SK-N-SH (cell line): ENCODE measurements at regions not wholly inside any gene's neighbourhood (a gene's known extent, or its start where the extent isn't known, plus 50 kb on each side); places are given as distances from the start of the nearest gene placed in this dataset.

Experiments
- CTCF ChIA-PET: fragments of 300-600, 350-600 bp; formaldehyde crosslinking; extraction: SDS; loops from one replicate; lab custom pipeline; 2021; lab: Yijun Ruan, JAX
- POLR2A ChIA-PET: fragments of 350-600 bp; sonication (Branson Sonifier 250); formaldehyde crosslinking; extraction: SDS; loops from one replicate; lab custom pipeline; 2020; ENCODE audit warnings: antibody characterized with exemption, inconsistent platforms; lab: Yijun Ruan, JAX
- DNase-seq: peaks from one replicate; pipeline ENCODE4 v3.0.0; 2012
- H2AFZ ChIP-seq: fragments of 200-600 bp; sonication (generic); 2 replicates; pipeline ENCODE4 v1.8.1; 2016; ENCODE audit warnings: antibody characterized with exemption, mild to moderate bottlenecking, low read depth
- H3F3A ChIP-seq: fragments of 200-600 bp; sonication (generic); replicated peaks from 2 replicates; pipeline ENCODE3; 2016; ENCODE audit warnings: antibody characterized with exemption, mild to moderate bottlenecking; ENCODE audit not compliant: insufficient read depth
- H3K27ac ChIP-seq, 2 experiments: fragments of 200-500 bp in 1 of 2; fragments of 200-600 bp in 1 of 2; sonication (Bioruptor generic) in 1 of 2; sonication (generic), shearing (Covaris generic) in 1 of 2; 2 replicates each; pipeline versions ENCODE4 v1.5.1 to v1.6.1; 2014 to 2016; ENCODE audit warnings: low read depth in 2 of 2, inconsistent platforms in 1 of 2, low read length in 1 of 2, mild to moderate bottlenecking in 1 of 2, mixed read lengths in 1 of 2
- H3K27me3 ChIP-seq: fragments of 200-600 bp; sonication (generic), shearing (Covaris generic); 2 replicates; pipeline ENCODE4 v1.6.1; 2016; ENCODE audit warnings: mixed run types; ENCODE audit not compliant: insufficient read depth
- H3K36me3 ChIP-seq, 2 experiments: fragments of 200-500 bp in 1 of 2; fragments of 200-600 bp in 1 of 2; sonication (Bioruptor generic) in 1 of 2; sonication (generic) in 1 of 2; replicated peaks in 1 of 2; 2 replicates each; pipeline versions ENCODE3 to v1.5.1; 2014 to 2016; ENCODE audit warnings: low read length in 1 of 2, mild to moderate bottlenecking in 1 of 2; ENCODE audit not compliant: insufficient read depth in 2 of 2, control insufficient read depth in 1 of 2
- H3K4me1 ChIP-seq, 2 experiments: fragments of 200-500 bp in 1 of 2; fragments of 200-600 bp in 1 of 2; sonication (Bioruptor generic) in 1 of 2; sonication (generic), shearing (Covaris generic) in 1 of 2; 2 replicates each; pipeline versions ENCODE4 v1.5.1 to v1.6.1; 2014 to 2016; ENCODE audit warnings: low read depth in 1 of 2, low read length in 1 of 2, mixed run types in 1 of 2; ENCODE audit not compliant: insufficient read depth in 2 of 2, control insufficient read depth in 1 of 2
- H3K4me2 ChIP-seq: fragments of 200-600 bp; sonication (generic), shearing (Covaris generic); 2 replicates; pipeline ENCODE4 v1.6.1; 2017; ENCODE audit warnings: mixed run types
- H3K4me3 ChIP-seq, 2 experiments: fragments of 200-500 bp in 1 of 2; fragments of 200-600 bp in 1 of 2; sonication (Bioruptor generic) in 1 of 2; sonication (generic), shearing (Covaris generic) in 1 of 2; 2 replicates each; pipeline versions ENCODE4 v1.5.1 to v1.8.1; 2014 to 2016; ENCODE audit warnings: low read depth in 2 of 2, inconsistent platforms in 1 of 2, low read length in 1 of 2, mild to moderate bottlenecking in 1 of 2, mixed read lengths in 1 of 2, moderate library complexity in 1 of 2
- H3K79me2 ChIP-seq: fragments of 200-600 bp; sonication (generic); 2 replicates; pipeline ENCODE4 v1.8.1; 2017; ENCODE audit warnings: mild to moderate bottlenecking; ENCODE audit not compliant: insufficient read depth
- H3K9ac ChIP-seq: fragments of 200-600 bp; sonication (generic); 2 replicates; pipeline ENCODE4 v1.6.1; 2017; ENCODE audit warnings: mixed run types
- H3K9me2 ChIP-seq: fragments of 200-600 bp; sonication (generic); 2 replicates; pipeline ENCODE4 v1.6.1; 2017; ENCODE audit warnings: mixed run types
- H3K9me3 ChIP-seq: fragments of 200-600 bp; sonication (generic); 2 replicates; pipeline ENCODE4 v1.6.1; 2017; ENCODE audit warnings: mixed run types, mild to moderate bottlenecking, moderate library complexity
- H4K20me1 ChIP-seq: fragments of 200-600 bp; sonication (generic); 2 replicates; pipeline ENCODE4 v1.6.1; 2017; ENCODE audit warnings: mild to moderate bottlenecking, mixed run types; ENCODE audit not compliant: insufficient read depth
- CHD2 ChIP-seq: fragments of 150-350 bp; IDR thresholded peaks from 2 replicates; pipeline ENCODE4 v1.6.1; 2018; ENCODE audit warnings: low read length; ENCODE audit not compliant: partially characterized antibody
- EP300 ChIP-seq, 2 experiments: IDR thresholded peaks; 2 replicates each; pipeline versions ENCODE4 v1.4.0 to v1.6.1; 2012; ENCODE audit warnings: borderline replicate concordance in 1 of 2, low read depth in 1 of 2, low read length in 1 of 2
- EZH2phosphoT487 ChIP-seq: fragments of 200-600 bp; sonication (generic); IDR thresholded peaks from 2 replicates; pipeline ENCODE4 v1.6.1; 2017; ENCODE audit warnings: low read depth, mixed run types, mild to moderate bottlenecking, antibody characterized with exemption, moderate library complexity, borderline replicate concordance
- FOSL2 ChIP-seq: IDR thresholded peaks from 2 replicates; pipeline ENCODE4 v1.4.0; 2012; ENCODE audit warnings: low read depth, mild to moderate bottlenecking, moderate library complexity, borderline replicate concordance
- FOXJ3 ChIP-seq: sonication (generic); formaldehyde crosslinking; IDR thresholded peaks from 2 replicates; pipeline ENCODE4 v1.5.1; 2020; ENCODE audit warnings: mild to moderate bottlenecking, missing genetic modification reagents
- FOXM1 ChIP-seq: IDR thresholded peaks from 2 replicates; pipeline ENCODE4 v1.4.0; 2012; ENCODE audit warnings: low read depth, mild to moderate bottlenecking
- JUND ChIP-seq: IDR thresholded peaks from 2 replicates; pipeline ENCODE4 v1.4.0; 2012
- MXI1 ChIP-seq: IDR thresholded peaks from 2 replicates; pipeline ENCODE4 v1.6.1; 2012; ENCODE audit warnings: mild to moderate bottlenecking, low read depth, low read length, improper control_type of control experiment
- NFIC ChIP-seq: IDR thresholded peaks from 2 replicates; pipeline ENCODE4 v1.4.0; 2012; ENCODE audit warnings: borderline replicate concordance
- NRF1 ChIP-seq: IDR thresholded peaks from 2 replicates; pipeline ENCODE4 v1.6.1; 2012; ENCODE audit warnings: low read depth, mild to moderate bottlenecking, low read length
- POLR2AphosphoS5 ChIP-seq: IDR thresholded peaks from 2 replicates; pipeline ENCODE4 v1.6.1; 2012; ENCODE audit warnings: low read depth, low read length
- REST ChIP-seq: IDR thresholded peaks from 2 replicates; pipeline ENCODE4 v1.6.1; 2012; ENCODE audit warnings: mild to moderate bottlenecking, low read depth, low read length, moderate library complexity
- RFX5 ChIP-seq: IDR thresholded peaks from 2 replicates; pipeline ENCODE4 v1.6.1; 2012; ENCODE audit warnings: mild to moderate bottlenecking, improper control_type of control experiment, low read length
- RXRA ChIP-seq: IDR thresholded peaks from 2 replicates; pipeline ENCODE4 v1.4.0; 2012; ENCODE audit warnings: low read depth, mild to moderate bottlenecking, borderline replicate concordance
- SIN3A ChIP-seq: IDR thresholded peaks from 2 replicates; pipeline ENCODE4 v1.6.1; 2012; ENCODE audit warnings: low read depth, mild to moderate bottlenecking, low read length, moderate library complexity, borderline replicate concordance
- TAF1 ChIP-seq: IDR thresholded peaks from 2 replicates; pipeline ENCODE4 v1.6.1; 2012; ENCODE audit warnings: low read depth, mild to moderate bottlenecking, low read length, moderate library complexity, borderline replicate concordance
- TEAD4 ChIP-seq: IDR thresholded peaks from 2 replicates; pipeline ENCODE4 v1.4.0; 2012; ENCODE audit warnings: mild to moderate bottlenecking, borderline replicate concordance; ENCODE audit not compliant: insufficient read depth
- YY1 ChIP-seq: IDR thresholded peaks from 2 replicates; pipeline ENCODE4 v1.4.0; 2012; ENCODE audit warnings: low read depth, mild to moderate bottlenecking
- WGBS: methylation state at CpG from one replicate; pipeline ENCODE4 v1.1.6; 2017; ENCODE audit warnings: low lambda C conversion rate; 5-methylcytosine and 5-hydroxymethylcytosine counted together
- TF ChIP-seq, protein P1 (sequence below): IDR thresholded peaks from 2 replicates; pipeline ENCODE4 v1.4.0; 2012; ENCODE audit warnings: low read depth, borderline replicate concordance

GRCh38 chr16:66304151-66304550 lies 62.3 kb upstream of the CDH5 start:
- no peaks in the 10 kb centered on the region for H3K36me3 ChIP-seq
- no peak for TF ChIP-seq MXI1
- no peak for TF ChIP-seq JUND
- no peak for TF ChIP-seq RXRA
- TF ChIP-seq EP300 (IDR thresholded peaks at IDR 0.05; ENCODE audit: borderline replicate concordance in 1 of 2, low read depth in 1 of 2, low read length in 1 of 2) = no peak
- no peak for TF ChIP-seq EZH2phosphoT487
- H3K27ac ChIP-seq = no peak overlapping the region
- no peaks in the 10 kb centered on the region for H3F3A ChIP-seq
- no peaks in the 10 kb centered on the region for H3K4me1 ChIP-seq
- no peaks in the 10 kb centered on the region for H4K20me1 ChIP-seq
- peaks cover 6% of the 10 kb centered on the region for H3K27me3 ChIP-seq
- ChIA-PET POLR2A (interaction anchor here (0.6 kb wide), 1 partner anchor 1704 kb away, joined by 4 read pairs; no protein-coding TSS in a partner anchor), CTCF (interaction anchor here (1.0 to 1.4 kb wide), 3 partner anchors 10 to 40 kb away, joined by 3 to 4 read pairs (median 4); no protein-coding TSS in a partner anchor)
- no peaks in the 10 kb centered on the region for H3K9me3 ChIP-seq
- H3K9ac ChIP-seq = no peak overlapping the region
- WGBS = 47% methylated on average over 4 of the region's 7 CpGs
- H3K4me3 ChIP-seq = no peak overlapping the region
- H3K9me2 ChIP-seq = no peaks in the 10 kb centered on the region
- no peaks in the 10 kb centered on the region for H3K79me2 ChIP-seq
- no peak overlapping the region for H2AFZ ChIP-seq
- 0 out of 2 replicates have a peak overlapping the region, but pooled peaks have one; percentile 19 for H3K4me2 ChIP-seq
- no peak for DNase-seq

DNA sequence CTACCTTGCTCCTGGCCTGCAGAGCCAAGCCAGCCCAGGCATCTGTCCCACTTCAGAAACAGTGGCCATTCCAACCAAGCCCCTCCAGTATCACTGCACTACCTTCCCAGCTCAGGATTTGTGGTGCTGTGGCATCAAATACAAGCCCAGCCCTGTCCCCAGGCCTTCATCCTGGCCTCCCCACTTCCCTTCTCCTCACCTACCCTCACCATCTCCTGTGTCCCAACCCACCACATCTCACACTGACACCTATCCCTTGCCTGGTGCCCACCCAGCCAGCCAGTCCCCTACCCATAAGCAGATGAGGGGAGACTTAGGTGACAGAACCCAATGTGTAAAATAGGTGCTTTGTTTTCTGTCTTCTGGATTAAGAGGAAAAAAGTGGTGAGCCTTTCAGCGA lies 66.0 kb upstream of the CDH5 start:
- Histone ChIP-seq H3K79me2 (no peaks in the 10 kb centered on the region), H3K9me3 (no peaks in the 10 kb centered on the region), H3K36me3 (no peaks in the 10 kb centered on the region), H4K20me1 (no peaks in the 10 kb centered on the region), H3K27ac (no peak overlapping the region), H3K4me1 (no peaks in the 10 kb centered on the region)
- DNase-seq = no peak
- 10% methylated on average over 1 of the region's 1 CpG for WGBS
- TF ChIP-seq CHD2 = no peak
- no peak for TF ChIP-seq TAF1
- TF ChIP-seq, protein P1, sequence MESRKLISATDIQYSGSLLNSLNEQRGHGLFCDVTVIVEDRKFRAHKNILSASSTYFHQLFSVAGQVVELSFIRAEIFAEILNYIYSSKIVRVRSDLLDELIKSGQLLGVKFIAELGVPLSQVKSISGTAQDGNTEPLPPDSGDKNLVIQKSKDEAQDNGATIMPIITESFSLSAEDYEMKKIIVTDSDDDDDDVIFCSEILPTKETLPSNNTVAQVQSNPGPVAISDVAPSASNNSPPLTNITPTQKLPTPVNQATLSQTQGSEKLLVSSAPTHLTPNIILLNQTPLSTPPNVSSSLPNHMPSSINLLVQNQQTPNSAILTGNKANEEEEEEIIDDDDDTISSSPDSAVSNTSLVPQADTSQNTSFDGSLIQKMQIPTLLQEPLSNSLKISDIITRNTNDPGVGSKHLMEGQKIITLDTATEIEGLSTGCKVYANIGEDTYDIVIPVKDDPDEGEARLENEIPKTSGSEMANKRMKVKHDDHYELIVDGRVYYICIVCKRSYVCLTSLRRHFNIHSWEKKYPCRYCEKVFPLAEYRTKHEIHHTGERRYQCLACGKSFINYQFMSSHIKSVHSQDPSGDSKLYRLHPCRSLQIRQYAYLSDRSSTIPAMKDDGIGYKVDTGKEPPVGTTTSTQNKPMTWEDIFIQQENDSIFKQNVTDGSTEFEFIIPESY = no peak
- TF ChIP-seq TEAD4 = no peak
- TF ChIP-seq, all 33 proteins: peak for 0
- Histone ChIP-seq H3K27me3 (0 out of 2 replicates have a peak, but pooled peaks cover 8% of the 10 kb centered on the region), H3K9ac (no peak overlapping the region), H3K4me3 (no peak overlapping the region), H3K4me2 (no peak overlapping the region), H2AFZ (no peak overlapping the region), H3K9me2 (no peaks in the 10 kb centered on the region), H3F3A (no peaks in the 10 kb centered on the region)
- CTCF ChIA-PET = no interaction called here
- POLR2A ChIA-PET = no interaction called here

GRCh38 chr16:66300037-66300436 lies 66.5 kb upstream of the CDH5 start:
- Histone ChIP-seq H3K9ac (no peak overlapping the region), H2AFZ (no peak overlapping the region), H3K27ac (no peak overlapping the region), H3K79me2 (no peaks in the 10 kb centered on the region), H3K4me2 (no peak overlapping the region), H3K27me3 (peaks cover 11% of the 10 kb centered on the region; the same call in 1 of the 2 replicates), H3K36me3 (no peaks in the 10 kb centered on the region), H3F3A (no peaks in the 10 kb centered on the region), H3K4me1 (no peaks in the 10 kb centered on the region), H3K4me3 (no peak overlapping the region), H4K20me1 (no peaks in the 10 kb centered on the region), H3K9me3 (no peaks in the 10 kb centered on the region), H3K9me2 (no peaks in the 10 kb centered on the region)
- ChIA-PET POLR2A (no interaction called here), CTCF (interaction anchor here (2.4 kb wide), 1 partner anchor 29 kb away, joined by 7 read pairs; no protein-coding TSS in a partner anchor)
- 40% methylated on average over 3 of the region's 3 CpGs for WGBS
- DNase-seq = no peak
- TF ChIP-seq POLR2AphosphoS5 = no peak
- TF ChIP-seq NRF1 = no peak
- no peak for TF ChIP-seq REST
- TF ChIP-seq FOXJ3 (CRISPR knock-in tag) = no peak
- no peak for TF ChIP-seq NFIC
- TF ChIP-seq YY1 = no peak
- TF ChIP-seq RFX5 = no peak
- no peak for TF ChIP-seq SIN3A
- TF ChIP-seq FOSL2 = no peak
- no peak for TF ChIP-seq FOXM1
